IPS DF 4.7 (cell line): ENCODE measurements at regions not wholly inside any gene's neighbourhood (a gene's known extent, or its start where the extent isn't known, plus 50 kb on each side); places are given as distances from the start of the nearest gene placed in this dataset.

Source experiments
- DNase-seq: peaks from one replicate; pipeline ENCODE4 v3.0.0-alpha.2; 2013; ENCODE audit warnings: low spot score; ENCODE audit errors: extremely low read depth

DNA sequence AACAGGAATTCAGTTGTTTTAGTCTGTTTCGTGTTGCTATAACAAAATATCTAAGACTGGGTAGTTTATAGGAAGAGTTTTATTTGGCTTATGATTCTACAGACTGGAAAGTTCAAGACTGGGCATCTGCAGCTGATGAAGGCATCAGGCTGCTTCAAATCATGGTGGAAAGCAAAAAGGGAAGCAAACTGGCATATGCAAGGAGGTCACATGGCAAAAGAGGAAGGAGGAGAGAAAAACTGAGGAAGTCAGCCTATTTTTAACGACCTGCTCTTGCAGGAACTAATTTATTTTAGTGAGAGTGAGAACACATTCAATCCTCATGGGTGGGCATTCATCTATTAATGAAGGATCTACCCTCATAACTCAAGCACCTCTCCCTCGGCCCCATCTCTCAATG lies 363.1 kb upstream of the HS3ST1 start:
- no peak for DNase-seq

DNA sequence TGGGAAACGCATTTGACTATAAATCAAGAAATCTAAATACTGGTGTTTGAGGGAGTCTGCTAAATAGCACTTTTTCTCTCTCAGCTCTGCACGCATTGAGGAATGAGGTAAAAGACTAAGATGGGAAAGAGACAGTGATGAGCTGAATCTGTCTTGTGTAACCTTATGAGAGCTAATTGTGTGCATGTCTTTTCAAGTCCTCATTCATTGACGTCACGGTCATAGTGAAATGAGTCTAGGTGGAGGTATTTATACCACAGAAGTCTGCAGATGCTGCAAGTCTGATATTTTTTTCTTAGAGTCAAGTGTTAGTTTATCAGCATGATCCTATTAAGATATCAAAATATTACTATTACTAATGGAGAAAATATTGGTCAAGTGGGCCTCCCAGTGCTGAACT lies 361.5 kb upstream of the HS3ST1 start:
- no peak for DNase-seq

DNA sequence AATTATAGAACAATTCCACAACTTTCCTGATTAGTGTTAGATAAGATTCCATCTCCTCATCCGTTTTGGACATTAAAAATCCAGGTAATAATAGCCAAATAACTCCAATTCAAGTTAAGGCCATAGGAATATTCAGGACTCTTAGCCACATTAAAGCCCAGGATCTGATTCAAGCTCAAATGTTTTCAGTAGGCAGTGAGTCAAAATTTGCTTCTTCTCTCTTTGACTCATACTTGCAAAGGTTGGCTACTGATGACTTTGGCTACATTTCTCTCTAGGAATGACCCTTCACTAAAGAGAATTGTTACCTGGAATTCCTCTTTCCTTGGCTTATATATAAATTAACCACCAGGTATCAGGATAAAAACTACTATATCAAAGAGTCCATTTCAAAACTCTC lies 354.9 kb upstream of the HS3ST1 start:
- no peak for DNase-seq

DNA sequence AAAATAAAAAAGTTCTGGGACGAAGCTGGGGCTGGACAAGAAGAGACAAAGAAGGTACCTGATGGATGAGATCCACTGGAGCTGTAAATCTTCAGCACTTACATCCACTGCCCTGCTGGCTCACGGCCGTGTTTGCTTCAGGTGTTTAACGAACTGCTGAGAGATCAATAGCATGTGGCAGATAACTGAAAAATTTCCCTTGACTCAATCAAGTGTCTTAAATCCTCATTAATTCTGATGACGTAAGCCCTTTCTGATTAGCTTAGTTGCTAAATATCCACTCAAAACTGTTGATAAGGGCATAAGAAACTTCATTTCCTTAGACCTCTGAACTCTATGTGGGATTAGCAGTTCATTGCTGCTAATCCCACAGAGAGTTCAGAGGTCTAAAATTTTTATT lies 354.2 kb upstream of the HS3ST1 start:
- DNase-seq: no peak

DNA sequence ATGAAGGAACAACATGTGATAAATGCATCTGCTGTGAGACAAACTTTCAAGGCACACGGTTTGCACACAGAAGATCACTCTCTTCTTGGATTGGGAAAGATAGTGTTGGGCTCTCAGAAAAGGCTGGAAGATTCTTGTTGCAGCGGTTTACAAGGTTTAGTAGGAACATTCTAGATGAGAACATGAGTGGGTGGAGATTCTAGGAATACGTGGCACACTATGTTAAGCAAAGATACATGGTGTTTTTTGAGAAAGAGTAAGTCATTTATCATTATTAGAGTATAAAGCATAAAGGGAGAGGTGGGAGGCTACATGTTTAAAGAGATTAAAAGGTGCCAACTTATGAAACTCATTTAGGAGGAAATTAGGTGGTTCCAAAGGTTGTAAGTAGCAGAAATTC lies 348.8 kb upstream of the HS3ST1 start:
- DNase-seq: no peak

DNA sequence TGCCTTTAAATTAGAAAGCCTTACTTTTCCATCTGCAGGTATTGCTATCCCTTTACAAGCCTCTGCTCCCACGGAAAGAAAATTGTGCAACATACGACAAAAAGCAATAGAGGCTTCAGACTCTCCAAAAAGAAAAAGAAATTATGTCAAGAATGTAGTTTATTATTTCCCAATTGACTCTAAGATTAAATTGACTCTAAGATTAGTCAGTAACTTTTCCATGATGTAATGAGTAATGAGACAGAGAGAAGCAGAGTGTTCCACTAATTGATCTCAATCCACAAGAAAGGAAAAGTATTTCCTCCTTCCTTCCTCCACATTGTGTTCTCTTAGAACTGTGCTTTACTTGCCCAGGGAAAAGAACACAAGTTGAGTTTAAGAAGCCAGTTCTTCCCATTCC lies 345.7 kb upstream of the HS3ST1 start:
- DNase-seq: no peak

DNA sequence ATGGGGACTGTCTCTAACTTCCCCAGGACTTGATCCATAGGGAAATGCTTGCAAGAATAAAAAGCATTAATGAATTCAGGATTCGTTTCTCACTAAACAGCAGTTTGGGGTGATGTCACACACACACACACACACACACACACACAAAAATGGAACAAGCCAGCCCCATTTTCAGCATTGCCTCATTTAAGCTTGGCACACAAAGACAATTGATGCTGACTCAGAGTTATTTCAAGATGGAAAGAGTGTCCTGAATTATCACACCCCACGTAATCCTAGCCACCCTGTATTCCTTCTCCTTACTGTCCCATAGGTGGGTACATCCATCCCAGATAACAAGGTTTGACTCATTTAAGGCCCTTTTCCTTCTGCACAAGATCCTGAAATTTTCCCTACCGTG lies 345.1 kb upstream of the HS3ST1 start:
- no peak for DNase-seq

DNA sequence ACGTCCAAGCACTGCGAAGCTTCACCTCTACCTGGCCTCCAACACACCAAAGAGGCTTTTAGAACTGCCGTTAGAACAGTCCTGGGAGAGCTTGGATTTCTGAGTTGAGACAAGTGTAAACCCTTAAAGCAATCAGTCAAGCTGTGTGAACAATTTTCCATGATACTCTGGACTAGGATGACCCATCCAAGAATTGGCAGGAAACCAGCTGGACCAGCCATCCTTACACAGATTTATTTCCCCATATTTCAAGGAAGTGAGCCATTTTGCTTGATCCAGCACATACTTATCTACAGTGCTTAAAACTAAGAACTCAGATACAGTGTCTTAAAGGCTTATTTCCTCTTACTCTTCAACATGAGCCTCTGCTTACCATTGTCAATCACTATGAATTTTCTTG lies 340.7 kb upstream of the HS3ST1 start:
- DNase-seq: no peak

DNA sequence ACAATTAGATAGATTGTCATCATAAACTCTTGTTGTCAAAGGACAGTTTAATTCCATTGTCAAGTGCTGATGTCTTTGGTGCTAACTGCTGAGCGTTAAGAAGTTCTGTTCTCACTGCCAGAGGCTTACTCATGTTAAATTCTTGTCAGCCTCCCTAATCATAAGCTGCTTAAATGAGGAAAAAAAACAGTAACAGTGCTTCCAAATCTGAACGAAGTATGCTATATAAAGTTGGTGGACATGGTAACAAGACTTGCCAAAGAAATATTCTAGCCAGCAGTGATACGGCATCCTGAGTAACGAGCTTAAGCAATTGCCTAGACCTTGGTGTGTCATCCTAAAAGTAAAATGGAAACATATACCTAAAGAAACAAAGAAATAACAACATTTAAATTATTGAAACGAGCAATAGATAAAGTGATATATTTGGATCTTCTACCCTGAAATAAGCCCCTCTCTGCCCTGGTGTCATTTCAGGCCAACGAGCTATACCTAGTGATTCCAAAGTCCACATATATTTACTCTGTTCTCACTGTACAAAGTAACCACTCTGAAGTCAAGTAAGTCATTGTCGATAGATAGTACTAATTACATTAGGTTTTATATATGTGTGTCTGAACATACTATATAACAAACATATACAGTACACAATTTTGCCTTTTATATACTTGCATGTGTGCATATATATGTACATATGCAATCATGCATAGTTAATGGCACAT lies 339.7 kb upstream of the HS3ST1 start:
- no peak for DNase-seq

DNA sequence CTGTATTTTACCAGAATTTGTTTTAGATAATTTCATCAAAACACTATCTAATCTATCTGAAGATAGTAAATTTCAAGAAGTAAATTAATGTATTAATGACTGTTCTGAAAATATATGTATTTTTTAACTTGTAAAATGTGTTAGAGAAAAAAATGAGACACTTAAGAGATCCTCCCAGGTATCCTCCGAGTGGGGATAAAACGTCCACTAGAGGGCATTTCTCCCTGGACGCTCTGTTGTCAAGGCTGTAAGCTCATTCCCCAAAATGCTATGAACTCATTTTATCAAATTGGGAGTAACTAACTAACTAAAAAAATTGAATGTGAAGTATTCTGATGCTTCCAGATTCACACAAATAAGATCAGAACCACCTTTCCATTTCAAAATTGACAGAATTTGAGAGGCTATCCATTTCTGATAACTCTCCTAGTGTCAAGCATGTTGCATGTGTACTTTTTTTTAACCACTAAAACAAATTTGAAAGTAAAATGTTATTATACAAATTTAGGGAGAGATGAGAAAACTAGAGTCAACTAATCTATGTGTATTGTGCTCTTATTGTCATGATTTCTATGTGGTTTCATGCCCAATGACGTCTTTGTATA lies 337.3 kb upstream of the HS3ST1 start:
- DNase-seq: peak; percentile 7

DNA sequence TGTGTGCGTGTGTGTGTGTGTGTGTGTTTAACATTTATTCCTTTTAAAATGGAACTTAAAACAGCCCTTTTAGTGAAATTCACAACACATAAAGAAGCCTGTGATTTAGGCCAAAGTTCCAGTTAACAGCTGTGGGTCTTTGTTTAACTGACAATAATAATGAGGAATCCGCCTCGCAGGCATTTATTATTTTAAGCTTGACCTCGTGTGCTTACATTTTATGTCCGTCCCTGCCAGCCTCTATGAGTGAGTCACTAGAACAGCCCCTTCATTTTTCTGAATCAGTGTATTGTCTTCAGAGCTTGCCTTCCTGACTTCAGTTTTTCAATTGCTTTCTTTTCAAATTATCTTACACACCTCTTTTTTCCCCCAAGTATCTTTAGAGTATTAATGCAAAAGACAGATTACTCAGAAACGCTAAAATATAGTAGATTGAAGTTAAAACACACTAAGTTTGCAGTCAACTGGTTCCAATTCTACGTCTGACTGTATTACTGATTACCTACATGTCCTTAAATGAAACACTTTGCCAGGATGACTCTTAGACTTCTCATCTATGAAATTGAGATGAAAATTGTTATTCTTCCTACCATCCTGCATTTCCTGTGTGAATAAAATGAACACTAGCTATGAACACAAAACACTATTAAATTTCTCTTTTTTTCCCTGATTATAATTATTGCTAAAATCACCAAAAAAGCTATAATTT lies 319.6 kb upstream of the HS3ST1 start:
- no peak for DNase-seq

DNA sequence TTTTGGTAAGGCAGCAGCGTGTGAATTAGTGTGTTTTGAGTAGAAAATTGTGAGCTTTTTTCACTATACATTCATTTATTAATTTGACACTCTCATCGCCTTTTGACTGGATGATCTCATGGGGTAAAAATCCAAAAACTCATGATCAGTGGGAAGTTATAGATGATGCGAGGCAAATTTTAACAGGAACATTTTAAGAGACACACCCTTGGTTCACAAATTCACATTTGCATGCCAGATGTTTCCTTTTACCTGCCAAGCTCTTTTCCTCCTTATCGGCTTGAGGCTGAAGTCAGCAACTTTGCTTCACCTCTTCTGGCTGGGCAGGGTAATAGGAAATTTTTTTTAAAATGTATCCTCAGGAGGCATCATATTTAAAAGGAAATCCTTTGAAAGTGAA lies 318.0 kb upstream of the HS3ST1 start:
- DNase-seq: no peak

DNA sequence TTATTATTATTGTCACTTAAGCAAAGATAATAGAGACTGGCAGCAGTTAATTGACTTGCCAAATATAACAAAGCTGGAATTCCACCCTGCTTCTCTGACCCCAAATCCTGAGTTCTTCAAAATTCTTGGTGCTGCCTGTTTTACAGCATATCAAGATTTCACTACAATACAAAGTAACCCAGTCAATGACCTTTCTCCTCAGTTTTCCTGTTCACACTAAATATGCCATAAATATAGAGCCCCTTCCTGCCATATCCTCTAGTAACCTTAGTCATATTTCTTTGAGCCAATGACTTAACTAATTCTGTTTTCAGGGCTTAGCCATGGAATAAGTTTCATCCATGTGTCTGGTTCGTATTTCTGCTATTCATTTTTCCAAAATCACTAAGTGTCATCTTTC lies 315.3 kb upstream of the HS3ST1 start:
- no peak for DNase-seq

DNA sequence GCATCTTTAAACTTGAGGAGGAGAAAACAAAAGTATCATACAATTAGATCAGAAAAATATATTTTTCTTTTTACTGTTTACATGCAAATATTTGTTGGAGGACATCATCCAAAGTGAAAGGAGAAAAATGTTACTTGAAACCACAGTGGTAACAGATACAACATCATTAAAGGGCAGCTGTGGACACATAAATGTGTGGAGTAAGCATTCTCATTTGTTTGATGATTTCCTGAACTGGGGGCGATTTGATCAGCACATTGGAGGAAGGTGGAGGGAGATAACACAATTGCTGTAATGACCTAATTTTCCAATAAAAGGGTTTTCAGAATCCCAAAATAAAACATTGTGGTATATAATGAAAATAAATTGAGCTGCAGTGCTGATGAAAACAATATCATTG lies 314.5 kb upstream of the HS3ST1 start:
- no peak for DNase-seq

DNA sequence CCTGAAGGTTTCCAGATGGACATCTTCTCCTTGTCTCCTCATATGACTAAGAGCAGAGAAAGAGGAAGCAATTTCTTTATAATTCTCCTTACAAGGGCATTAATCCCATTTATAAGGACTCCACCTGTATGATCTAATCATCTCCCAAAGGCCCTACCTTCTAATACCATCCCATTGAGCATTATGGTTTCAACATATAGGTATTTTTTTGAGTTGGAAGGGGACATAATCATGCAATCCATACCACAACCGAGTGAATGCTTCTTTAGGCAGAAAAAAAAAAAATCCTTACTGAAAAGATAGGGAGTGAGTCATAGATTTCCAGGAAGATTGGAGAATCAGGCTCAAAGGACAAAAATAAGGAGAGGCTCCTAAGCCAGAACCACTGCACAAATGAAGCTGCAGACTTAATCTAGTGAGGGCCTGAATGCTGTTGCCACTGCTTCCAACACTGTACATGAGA lies 312.5 kb upstream of the HS3ST1 start:
- DNase-seq: no peak

DNA sequence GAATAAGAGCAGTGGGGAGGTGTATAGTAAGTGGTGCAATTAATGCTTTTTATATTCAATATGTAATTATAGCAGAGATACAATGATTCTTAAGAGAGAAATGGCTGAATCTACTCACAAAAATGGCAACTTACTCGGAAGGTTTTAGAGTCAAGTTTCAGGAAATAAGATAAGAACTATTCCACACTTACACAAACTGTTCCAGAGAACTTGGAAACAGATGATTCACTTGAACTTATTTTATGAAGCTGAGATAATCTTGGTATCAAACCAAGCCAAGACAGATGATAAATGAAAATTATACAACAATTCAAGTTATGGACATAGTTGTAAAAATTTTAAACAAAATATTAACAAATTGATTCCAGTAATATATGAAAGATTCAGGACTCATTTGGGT lies 311.3 kb upstream of the HS3ST1 start:
- no peak for DNase-seq

DNA sequence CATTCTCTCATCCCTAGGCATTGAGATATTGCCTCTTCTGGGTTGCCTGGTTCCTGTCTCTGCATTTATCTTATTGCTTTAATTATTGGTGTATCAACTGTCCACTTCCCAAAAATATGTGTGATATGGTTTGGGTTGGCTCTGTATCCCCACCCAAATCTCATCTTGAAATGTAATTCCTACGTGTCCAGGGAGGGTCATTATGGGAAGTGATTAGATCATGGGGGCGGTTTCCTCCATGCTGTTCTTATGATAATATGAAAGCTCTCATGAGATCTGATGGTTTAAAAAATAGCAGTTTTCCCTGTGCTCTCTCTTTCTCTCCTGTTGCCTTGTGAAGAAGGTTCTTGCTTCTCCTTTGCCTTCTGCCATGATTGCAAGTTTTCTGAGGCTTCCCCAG lies 308.3 kb upstream of the HS3ST1 start:
- no peak for DNase-seq

DNA sequence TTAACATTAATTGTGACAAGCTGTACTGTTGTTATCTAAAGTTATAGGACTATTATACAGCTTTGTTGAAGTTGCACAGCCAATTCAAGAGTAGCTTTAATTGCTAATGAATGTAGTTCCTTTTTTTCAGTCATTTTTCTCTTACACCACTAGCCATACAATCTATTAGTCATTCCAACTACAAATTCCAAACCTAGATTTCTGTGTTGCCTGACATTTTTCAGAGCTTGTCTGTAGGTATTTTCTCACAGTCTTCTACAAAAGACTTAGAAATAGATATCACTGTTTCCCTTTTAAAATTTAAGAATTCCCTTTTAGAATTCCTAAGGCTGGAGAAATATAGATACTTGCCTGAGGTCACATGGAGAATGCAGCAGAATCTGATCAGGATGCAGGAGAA lies 307.0 kb upstream of the HS3ST1 start:
- no peak for DNase-seq

DNA sequence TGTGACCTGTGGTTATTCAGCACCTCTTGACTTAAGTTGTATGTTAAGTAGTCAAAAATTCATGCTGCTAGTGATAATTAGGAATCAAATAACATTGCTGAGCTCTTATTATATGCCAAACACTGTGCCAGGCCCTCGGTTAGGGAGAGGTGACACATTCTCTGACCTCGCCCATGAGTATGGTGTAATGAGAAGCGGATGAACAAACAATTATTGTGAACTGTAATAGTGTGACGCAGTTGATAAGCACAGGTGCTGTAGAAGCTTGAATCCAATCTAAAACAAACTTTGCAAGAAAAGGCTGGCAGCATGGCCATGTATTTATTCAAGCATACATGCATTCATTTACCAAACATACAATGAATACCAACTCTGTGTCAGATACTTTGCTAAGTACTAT lies 303.5 kb upstream of the HS3ST1 start:
- no peak for DNase-seq

DNA sequence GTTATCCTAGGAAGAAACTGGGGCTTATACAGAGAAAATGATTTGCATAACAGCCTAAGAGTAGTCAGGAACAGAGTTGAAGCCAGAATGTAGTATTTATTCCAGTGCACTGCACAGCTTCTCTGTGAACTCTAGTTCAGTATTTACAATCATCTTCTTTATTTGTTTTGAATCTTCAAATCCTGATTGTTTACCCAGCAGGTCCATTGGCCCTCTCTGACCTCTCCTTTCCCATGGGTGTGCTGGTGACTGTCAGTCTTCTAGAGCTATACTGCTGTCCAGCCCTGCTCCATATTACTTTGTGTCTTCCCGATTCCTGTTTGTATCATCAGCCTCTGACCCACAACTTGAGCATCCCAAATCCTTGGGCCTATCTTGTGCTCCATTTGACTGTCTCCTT lies 301.9 kb upstream of the HS3ST1 start:
- no peak for DNase-seq

DNA sequence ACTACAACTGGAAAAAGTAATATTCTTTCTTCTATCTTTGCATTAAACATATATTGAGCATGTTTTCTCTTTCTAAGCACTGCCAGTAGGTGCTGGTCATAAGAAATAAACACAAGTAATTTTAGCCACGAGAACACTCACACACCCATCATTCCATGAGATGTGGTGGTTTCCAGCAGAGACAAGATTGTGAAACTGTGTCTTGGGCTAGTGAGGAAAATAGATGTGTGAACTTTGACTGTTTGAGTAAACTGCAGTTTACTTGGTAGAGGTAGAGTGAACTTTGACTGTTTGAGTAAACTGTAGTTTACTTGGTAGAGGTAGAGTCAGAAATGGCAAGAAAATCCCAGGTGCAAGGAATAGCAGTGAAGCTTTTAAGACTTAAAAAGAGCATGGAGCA lies 300.9 kb upstream of the HS3ST1 start:
- DNase-seq: no peak

DNA sequence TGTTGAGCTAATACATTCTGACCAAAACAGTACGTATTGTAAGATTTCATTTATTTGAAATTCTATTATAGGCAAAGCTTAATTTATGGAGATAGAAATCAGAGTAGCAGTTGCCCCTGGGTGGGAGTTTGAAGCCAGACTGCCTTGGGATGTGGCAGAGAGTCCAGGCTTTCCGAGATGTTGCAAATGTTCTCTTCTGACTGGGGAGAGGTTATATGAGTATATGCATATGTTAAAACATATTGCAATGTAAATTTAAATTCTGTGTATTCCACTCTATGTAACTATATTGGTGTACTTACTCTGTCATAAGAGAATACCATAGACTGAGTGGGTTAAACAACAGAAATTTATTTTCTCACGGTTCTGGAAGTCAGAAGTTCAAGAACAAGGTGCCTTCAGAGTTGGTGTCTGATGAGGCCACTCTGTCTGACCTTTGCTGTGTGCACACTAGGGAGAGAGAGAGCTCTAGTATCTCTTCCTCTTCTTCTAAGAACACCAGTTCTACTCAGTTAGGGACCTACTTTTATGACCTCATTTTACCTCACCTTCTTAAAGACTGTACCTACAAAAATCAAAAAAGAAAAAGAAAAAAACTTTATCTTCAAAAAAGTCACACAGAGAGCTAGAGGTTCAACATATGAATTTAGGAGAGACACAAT lies 299.3 kb upstream of the HS3ST1 start:
- no peak for DNase-seq
